ENCODE measurements at regions not wholly inside any gene's neighbourhood (a gene's known extent, or its start where the extent isn't known, plus 50 kb on each side); places are given as distances from the start of the nearest gene placed in this dataset.

- H3K4me3 ChIP-seq, result no peak overlapping the region
- no peaks in the 10 kb centered on the region for H3K36me3 ChIP-seq
- TF ChIP-seq POLR2A (IDR thresholded peaks at IDR 0.05) (no peak), CTCF (IDR thresholded peaks at IDR 0.05) (no peak)
- no peak overlapping the region for H3K27ac ChIP-seq
- no peaks in the 10 kb centered on the region for H3K27me3 ChIP-seq
- H3K9me3 ChIP-seq, result no peaks in the 10 kb centered on the region
- H3K4me1 ChIP-seq, result peaks cover 0 to 10% (median 0%) of the 10 kb centered on the region in 4 donors
- no peak for DNase-seq
Observed at GRCh38 chr7:106566672-106567071, 94.3 kb downstream of the CCDC71L start.

GRCh38 chr7:106566196-106566595, 94.8 kb downstream of the CCDC71L start:
- no peak for DNase-seq
- Histone ChIP-seq H3K36me3 (no peaks in the 10 kb centered on the region), H3K9me3 (no peaks in the 10 kb centered on the region), H3K27ac (no peak overlapping the region), H3K4me1 (peaks cover 0 to 10% (median 0%) of the 10 kb centered on the region in 4 donors), H3K27me3 (no peaks in the 10 kb centered on the region), H3K4me3 (no peak overlapping the region)
- TF ChIP-seq CTCF (IDR thresholded peaks at IDR 0.05) (no peak), POLR2A (IDR thresholded peaks at IDR 0.05) (no peak)

- TF ChIP-seq CTCF (IDR thresholded peaks at IDR 0.05), result no peak
- no peak overlapping the region for H3K27ac ChIP-seq
- H3K9me3 ChIP-seq, result no peaks in the 10 kb centered on the region
- no peaks in the 10 kb centered on the region for H3K27me3 ChIP-seq
- DNase-seq, result no peak
- H3K4me3 ChIP-seq, result no peak overlapping the region
- no peaks in the 10 kb centered on the region for H3K36me3 ChIP-seq
- H3K4me1 ChIP-seq, result peaks cover 0 to 10% (median 0%) of the 10 kb centered on the region in 4 donors
Observed at GRCh38 chr7:106565428-106565827, 95.5 kb downstream of the CCDC71L start.

- DNase-seq, result no peak
- TF ChIP-seq CTCF (IDR thresholded peaks at IDR 0.05) (no peak), POLR2A (IDR thresholded peaks at IDR 0.05) (no peak)
- no peaks in the 10 kb centered on the region for H3K27me3 ChIP-seq
- H3K36me3 ChIP-seq, result no peaks in the 10 kb centered on the region
- H3K27ac ChIP-seq, result no peak overlapping the region
- H3K4me1 ChIP-seq, result peaks cover 0 to 3% (median 0%) of the 10 kb centered on the region in 4 donors
- no peak overlapping the region for H3K4me3 ChIP-seq
- H3K9me3 ChIP-seq, result no peaks in the 10 kb centered on the region
Observed at GRCh38 chr7:106563466-106564150, 97.3 kb downstream of the CCDC71L start.

GRCh38 chr7:106562711-106563366, 98.1 kb downstream of the CCDC71L start:
- no peaks in the 10 kb centered on the region for H3K27me3 ChIP-seq
- no peaks in the 10 kb centered on the region for H3K36me3 ChIP-seq
- H3K4me1 ChIP-seq, result no peaks in the 10 kb centered on the region
- no peak for DNase-seq
- TF ChIP-seq POLR2A (IDR thresholded peaks at IDR 0.05) (no peak), CTCF (IDR thresholded peaks at IDR 0.05) (no peak)
- H3K4me3 ChIP-seq, result no peak overlapping the region
- no peak overlapping the region for H3K27ac ChIP-seq
- H3K9me3 ChIP-seq, result no peaks in the 10 kb centered on the region

Data from Peyer's patch (tissue), 4 donors.